Astrocyte (in vitro differentiated cells and primary cell): ENCODE measurements at regions not wholly inside any gene's neighbourhood (a gene's known extent, or its start where the extent isn't known, plus 50 kb on each side); places are given as distances from the start of the nearest gene placed in this dataset.

Experiments
- EZH2 ChIP-seq: IDR thresholded peaks from 2 replicates; pipeline ENCODE4 v1.6.1; 2012; ENCODE audit warnings: mild to moderate bottlenecking, low read length, inconsistent platforms; ENCODE audit not compliant: insufficient read depth
- TF ChIP-seq, protein P1 (sequence below): IDR thresholded peaks from 2 replicates; pipeline ENCODE4 v1.5.1; 2011; ENCODE audit warnings: low read depth, mild to moderate bottlenecking, inconsistent platforms, low read length, moderate library complexity; ENCODE audit not compliant: insufficient read depth

DNA sequence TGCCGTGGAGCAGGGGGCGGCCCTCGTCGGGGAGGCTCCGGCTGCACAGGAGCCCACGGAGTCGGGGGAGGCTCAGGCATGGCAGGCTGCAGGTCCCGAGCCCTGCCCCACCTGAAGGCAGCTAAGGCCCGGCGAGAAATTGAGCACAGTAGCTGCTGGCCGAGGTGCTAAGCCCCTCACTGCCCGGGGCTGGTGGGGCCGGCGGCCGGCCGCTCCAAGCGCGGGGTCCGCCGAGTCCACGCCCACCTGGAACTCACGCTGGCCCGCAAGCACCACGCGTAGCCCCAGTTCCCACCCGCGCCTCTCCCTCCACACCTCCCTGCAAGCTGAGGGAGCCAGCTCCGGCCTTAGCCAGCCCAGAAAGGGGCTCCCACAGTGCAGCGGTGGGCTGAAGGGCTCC is 589.4 kb downstream of the PPP4R3C start:
- TF ChIP-seq, protein P1, sequence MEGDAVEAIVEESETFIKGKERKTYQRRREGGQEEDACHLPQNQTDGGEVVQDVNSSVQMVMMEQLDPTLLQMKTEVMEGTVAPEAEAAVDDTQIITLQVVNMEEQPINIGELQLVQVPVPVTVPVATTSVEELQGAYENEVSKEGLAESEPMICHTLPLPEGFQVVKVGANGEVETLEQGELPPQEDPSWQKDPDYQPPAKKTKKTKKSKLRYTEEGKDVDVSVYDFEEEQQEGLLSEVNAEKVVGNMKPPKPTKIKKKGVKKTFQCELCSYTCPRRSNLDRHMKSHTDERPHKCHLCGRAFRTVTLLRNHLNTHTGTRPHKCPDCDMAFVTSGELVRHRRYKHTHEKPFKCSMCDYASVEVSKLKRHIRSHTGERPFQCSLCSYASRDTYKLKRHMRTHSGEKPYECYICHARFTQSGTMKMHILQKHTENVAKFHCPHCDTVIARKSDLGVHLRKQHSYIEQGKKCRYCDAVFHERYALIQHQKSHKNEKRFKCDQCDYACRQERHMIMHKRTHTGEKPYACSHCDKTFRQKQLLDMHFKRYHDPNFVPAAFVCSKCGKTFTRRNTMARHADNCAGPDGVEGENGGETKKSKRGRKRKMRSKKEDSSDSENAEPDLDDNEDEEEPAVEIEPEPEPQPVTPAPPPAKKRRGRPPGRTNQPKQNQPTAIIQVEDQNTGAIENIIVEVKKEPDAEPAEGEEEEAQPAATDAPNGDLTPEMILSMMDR, result no peak
- TF ChIP-seq EZH2, result no peak
